Hepatocyte (in vitro differentiated cells): ENCODE measurements at regions not wholly inside any gene's neighbourhood (a gene's known extent, or its start where the extent isn't known, plus 50 kb on each side); places are given as distances from the start of the nearest gene placed in this dataset.
A peak's percentile ranks its signal among the peaks of the same experiment; 100 is the strongest.

Experiments used
- DNase-seq: peaks from one replicate; pipeline ENCODE4 v3.0.0-alpha.2; 2016; ENCODE audit warnings: low spot score
- H2AFZ ChIP-seq: fragments of 200-600 bp; sonication (generic); 2 replicates; pipeline ENCODE4 v1.6.0; 2016; ENCODE audit warnings: antibody characterized with exemption, mild to moderate bottlenecking
- H3K27ac ChIP-seq: fragments of 200-600 bp; sonication (generic); 2 replicates; pipeline ENCODE4 v1.5.1; 2016; ENCODE audit warnings: mild to moderate bottlenecking
- H3K27me3 ChIP-seq: fragments of 200-600 bp; sonication (generic); 2 replicates; pipeline ENCODE4 v1.6.1; 2016
- H3K36me3 ChIP-seq: fragments of 200-600 bp; sonication (generic); replicated peaks from 2 replicates; pipeline ENCODE4 v1.5.1; 2016; ENCODE audit warnings: low read depth; ENCODE audit not compliant: insufficient read depth
- H3K4me1 ChIP-seq: fragments of 200-600 bp; sonication (generic); 2 replicates; pipeline ENCODE4 v1.5.1; 2016; ENCODE audit warnings: mild to moderate bottlenecking, moderate library complexity; ENCODE audit not compliant: insufficient read depth
- H3K4me2 ChIP-seq: fragments of 200-600 bp; sonication (generic); 2 replicates; pipeline ENCODE4 v1.6.0; 2016
- H3K4me3 ChIP-seq: fragments of 200-600 bp; sonication (generic); 2 replicates; pipeline ENCODE4 v1.5.1; 2016; ENCODE audit warnings: mild to moderate bottlenecking
- H3K79me2 ChIP-seq: fragments of 200-600 bp; sonication (generic); 2 replicates; pipeline ENCODE4 v1.6.0; 2017; ENCODE audit warnings: mild to moderate bottlenecking
- H3K9me2 ChIP-seq: fragments of 200-600 bp; sonication (generic); replicated peaks from 2 replicates; pipeline ENCODE4 v1.6.0; 2017; ENCODE audit warnings: mild to moderate bottlenecking; ENCODE audit not compliant: insufficient read depth
- H3K9me3 ChIP-seq: fragments of 200-600 bp; sonication (generic); 2 replicates; pipeline ENCODE4 v1.5.1; 2016; ENCODE audit warnings: low read depth, mild to moderate bottlenecking
- H4K20me1 ChIP-seq: fragments of 200-600 bp; sonication (generic); 2 replicates; pipeline ENCODE4 v1.6.0; 2016; ENCODE audit warnings: mild to moderate bottlenecking; ENCODE audit not compliant: insufficient read depth, poor library complexity, severe bottlenecking
- EZH2 ChIP-seq: fragments of 200-600 bp; sonication (generic); IDR thresholded peaks from 2 replicates; pipeline ENCODE4 v1.6.1; 2016; ENCODE audit warnings: antibody characterized with exemption, mild to moderate bottlenecking, borderline replicate concordance
- EZH2phosphoT487 ChIP-seq: fragments of 200-600 bp; sonication (generic); IDR thresholded peaks from one replicate; pipeline ENCODE4 v1.6.1; 2018; ENCODE audit warnings: antibody characterized with exemption, mild to moderate bottlenecking, low read depth, moderate library complexity; ENCODE audit not compliant: unreplicated experiment, severe bottlenecking
- WGBS: methylation state at CpG from one replicate; pipeline ENCODE4 v1.1.6; 2016; ENCODE audit warnings: low lambda C conversion rate; ENCODE audit errors: missing lambda C conversion rate; 5-methylcytosine and 5-hydroxymethylcytosine counted together
- TF ChIP-seq, protein P1 (sequence below): fragments of 200-600 bp; sonication (generic); IDR thresholded peaks from 2 replicates; pipeline ENCODE4 v1.5.1; 2016; ENCODE audit warnings: antibody characterized with exemption, mild to moderate bottlenecking; ENCODE audit not compliant: poor library complexity

GRCh38 chr1:177862916-177863315 is 106.9 kb downstream of the SEC16B start:
- H4K20me1 ChIP-seq = no peaks in the 10 kb centered on the region
- no peak overlapping the region for H2AFZ ChIP-seq
- H3K36me3 ChIP-seq = no peaks in the 10 kb centered on the region
- 64% methylated on average over 2 of the region's 2 CpGs for WGBS
- H3K27ac ChIP-seq = no peak overlapping the region
- H3K9me3 ChIP-seq = no peaks in the 10 kb centered on the region
- no peaks in the 10 kb centered on the region for H3K27me3 ChIP-seq
- H3K4me2 ChIP-seq = no peak overlapping the region
- TF ChIP-seq, protein P1, sequence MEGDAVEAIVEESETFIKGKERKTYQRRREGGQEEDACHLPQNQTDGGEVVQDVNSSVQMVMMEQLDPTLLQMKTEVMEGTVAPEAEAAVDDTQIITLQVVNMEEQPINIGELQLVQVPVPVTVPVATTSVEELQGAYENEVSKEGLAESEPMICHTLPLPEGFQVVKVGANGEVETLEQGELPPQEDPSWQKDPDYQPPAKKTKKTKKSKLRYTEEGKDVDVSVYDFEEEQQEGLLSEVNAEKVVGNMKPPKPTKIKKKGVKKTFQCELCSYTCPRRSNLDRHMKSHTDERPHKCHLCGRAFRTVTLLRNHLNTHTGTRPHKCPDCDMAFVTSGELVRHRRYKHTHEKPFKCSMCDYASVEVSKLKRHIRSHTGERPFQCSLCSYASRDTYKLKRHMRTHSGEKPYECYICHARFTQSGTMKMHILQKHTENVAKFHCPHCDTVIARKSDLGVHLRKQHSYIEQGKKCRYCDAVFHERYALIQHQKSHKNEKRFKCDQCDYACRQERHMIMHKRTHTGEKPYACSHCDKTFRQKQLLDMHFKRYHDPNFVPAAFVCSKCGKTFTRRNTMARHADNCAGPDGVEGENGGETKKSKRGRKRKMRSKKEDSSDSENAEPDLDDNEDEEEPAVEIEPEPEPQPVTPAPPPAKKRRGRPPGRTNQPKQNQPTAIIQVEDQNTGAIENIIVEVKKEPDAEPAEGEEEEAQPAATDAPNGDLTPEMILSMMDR = no peak
- H3K4me3 ChIP-seq = no peak overlapping the region
- no peaks in the 10 kb centered on the region for H3K79me2 ChIP-seq
- no peak for DNase-seq
- no peaks in the 10 kb centered on the region for H3K9me2 ChIP-seq
- no peaks in the 10 kb centered on the region for H3K4me1 ChIP-seq

GRCh38 chr1:177859572-177859971 is 110.3 kb downstream of the SEC16B start:
- no peak overlapping the region for H3K4me3 ChIP-seq
- H3K4me1 ChIP-seq = no peaks in the 10 kb centered on the region
- no peak overlapping the region for H3K4me2 ChIP-seq
- no peaks in the 10 kb centered on the region for H3K79me2 ChIP-seq
- no peaks in the 10 kb centered on the region for H3K9me2 ChIP-seq
- no peaks in the 10 kb centered on the region for H3K27me3 ChIP-seq
- H4K20me1 ChIP-seq = no peaks in the 10 kb centered on the region
- no peak for TF ChIP-seq EZH2phosphoT487
- TF ChIP-seq, protein P1 = no peak
- no peak for TF ChIP-seq EZH2
- H3K36me3 ChIP-seq = no peaks in the 10 kb centered on the region
- H3K27ac ChIP-seq = no peak overlapping the region
- no peak for DNase-seq
- H3K9me3 ChIP-seq = no peaks in the 10 kb centered on the region
- 69% methylated on average over 2 of the region's 2 CpGs for WGBS
- H2AFZ ChIP-seq = no peak overlapping the region

DNA sequence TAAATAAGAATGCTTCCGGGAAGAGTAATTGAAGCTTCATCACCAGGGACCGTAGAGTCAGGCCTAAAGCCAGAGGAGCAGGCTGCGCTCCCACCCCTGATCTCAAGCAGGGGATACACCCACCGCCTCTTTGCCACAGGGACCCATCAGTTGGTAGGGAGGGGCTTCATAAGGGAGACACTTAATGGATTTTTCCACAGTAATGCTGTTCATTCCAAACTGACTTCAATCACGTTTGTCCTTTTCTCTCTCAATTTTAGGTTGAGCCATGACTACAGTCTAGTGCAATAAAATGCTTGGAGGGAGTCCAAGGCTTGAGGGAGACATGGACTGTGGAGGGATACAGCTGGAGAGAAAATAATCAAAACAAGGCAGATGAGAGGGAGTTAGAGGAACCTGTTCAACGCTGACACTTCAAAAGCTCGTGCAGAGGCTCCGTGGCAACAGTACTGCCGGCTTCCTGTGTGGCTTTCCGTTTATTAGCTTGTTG is 111.5 kb downstream of the SEC16B start:
- Histone ChIP-seq H3K36me3 (no peaks in the 10 kb centered on the region), H4K20me1 (no peaks in the 10 kb centered on the region), H3K9me2 (no peaks in the 10 kb centered on the region), H3K27me3 (no peaks in the 10 kb centered on the region), H3K4me2 (no peak overlapping the region), H3K79me2 (no peaks in the 10 kb centered on the region), H3K27ac (no peak overlapping the region), H3K4me3 (no peak overlapping the region), H3K4me1 (no peaks in the 10 kb centered on the region), H3K9me3 (no peaks in the 10 kb centered on the region), H2AFZ (no peak overlapping the region)
- TF ChIP-seq EZH2 (no peak), EZH2phosphoT487 (no peak)
- TF ChIP-seq, protein P1 = no peak
- DNase-seq = peak; percentile 16
- 56% methylated on average over 10 of the region's 10 CpGs for WGBS

GRCh38 chr1:177857285-177857684 is 112.6 kb downstream of the SEC16B start:
- no peak overlapping the region for H2AFZ ChIP-seq
- H3K79me2 ChIP-seq = no peaks in the 10 kb centered on the region
- TF ChIP-seq EZH2phosphoT487 (no peak), EZH2 (no peak)
- TF ChIP-seq, protein P1 = no peak
- no peaks in the 10 kb centered on the region for H3K9me3 ChIP-seq
- 89% methylated on average over 5 of the region's 5 CpGs for WGBS
- H3K4me3 ChIP-seq = no peak overlapping the region
- H3K36me3 ChIP-seq = no peaks in the 10 kb centered on the region
- no peaks in the 10 kb centered on the region for H4K20me1 ChIP-seq
- no peak overlapping the region for H3K27ac ChIP-seq
- no peaks in the 10 kb centered on the region for H3K27me3 ChIP-seq
- no peaks in the 10 kb centered on the region for H3K9me2 ChIP-seq
- no peak overlapping the region for H3K4me2 ChIP-seq
- DNase-seq = no peak
- no peaks in the 10 kb centered on the region for H3K4me1 ChIP-seq
